Thyroid gland (tissue), 4 donors: ENCODE measurements at regions not wholly inside any gene's neighbourhood (a gene's known extent, or its start where the extent isn't known, plus 50 kb on each side); places are given as distances from the start of the nearest gene placed in this dataset.

Experiments
- DNase-seq, 2 donors: peaks; one replicate each; pipeline ENCODE4 v3.0.0-alpha.2; 2019
- H3K27ac ChIP-seq, 3 donors: fragments of 200-600 bp; sonication (generic); 1 replicate in 2 of 3; 2 replicates in 1 of 3; pipeline ENCODE4 v1.5.1; 2016 to 2019; ENCODE audit warnings: mild to moderate bottlenecking in 1 of 3, moderate library complexity in 1 of 3
- H3K27me3 ChIP-seq: fragments of 200-600 bp; sonication (generic); one replicate; pipeline ENCODE4 v1.5.1; 2019
- H3K36me3 ChIP-seq, 2 donors: fragments of 200-600 bp; sonication (generic); one replicate each; pipeline ENCODE4 v1.5.1; 2016 to 2019
- H3K4me1 ChIP-seq, 2 donors: fragments of 200-600 bp; sonication (generic); one replicate each; pipeline ENCODE4 v1.5.1; 2017 to 2019
- H3K4me3 ChIP-seq, 3 donors: fragments of 200-600 bp; sonication (generic); replicated peaks in 1 of 3; 1 replicate in 2 of 3; 2 replicates in 1 of 3; pipeline ENCODE4 v1.5.1; 2016; ENCODE audit warnings: mild to moderate bottlenecking in 1 of 3
- H3K9me3 ChIP-seq: fragments of 200-600 bp; sonication (generic); one replicate; pipeline ENCODE4 v1.5.1; 2017
- CTCF ChIP-seq, 6 experiments: fragments of 200-600 bp in 3 of 6; fragments of 450-650 bp in 3 of 6; sonication (generic) in 3 of 6; IDR thresholded peaks; one replicate each; pipeline ENCODE4 v1.5.1; 2016 to 2019; ENCODE audit warnings: antibody characterized with exemption in 6 of 6, mild to moderate bottlenecking in 2 of 6, inconsistent platforms in 1 of 6, moderate library complexity in 1 of 6
- POLR2A ChIP-seq, 2 donors: fragments of 450-650 bp; IDR thresholded peaks; one replicate each; pipeline ENCODE4 v1.6.1; 2017; ENCODE audit warnings: antibody characterized with exemption in 2 of 2, mild to moderate bottlenecking in 2 of 2, moderate library complexity in 1 of 2
- WGBS, 2 donors: methylation state at CpG; one replicate each; pipeline ENCODE4 v1.1.5; 2017; 5-methylcytosine and 5-hydroxymethylcytosine counted together
- intact Hi-C: fragments of 100-400 bp; cut with DNase I; formaldehyde crosslinking; loops from one replicate; pipeline ENCODE4 v1.15.1; 2023

GRCh38 chr7:118327174-118327573, 102.7 kb downstream of the ANKRD7 start:
- TF ChIP-seq CTCF (IDR thresholded peaks at IDR 0.05): no peak
- no peak for TF ChIP-seq POLR2A (IDR thresholded peaks at IDR 0.05)
- H3K36me3 ChIP-seq: no peaks in the 10 kb centered on the region
- WGBS, 2 donors: 72 to 73% methylated on average over 2 of the region's 2 CpGs
- DNase-seq: no peak
- no peaks in the 10 kb centered on the region for H3K4me1 ChIP-seq
- H3K4me3 ChIP-seq: no peak overlapping the region
- H3K27me3 ChIP-seq: no peaks in the 10 kb centered on the region
- intact Hi-C loops: no loop called here
- H3K27ac ChIP-seq: no peak overlapping the region
- no peaks in the 10 kb centered on the region for H3K9me3 ChIP-seq

GRCh38 chr7:118328505-118329211, 104.2 kb downstream of the ANKRD7 start:
- intact Hi-C loops: no loop called here
- Histone ChIP-seq H3K4me1 (no peaks in the 10 kb centered on the region), H3K36me3 (no peaks in the 10 kb centered on the region), H3K27ac (no peak overlapping the region), H3K9me3 (no peaks in the 10 kb centered on the region), H3K27me3 (no peaks in the 10 kb centered on the region), H3K4me3 (no peak overlapping the region)
- TF ChIP-seq POLR2A (IDR thresholded peaks at IDR 0.05) (no peak), CTCF (IDR thresholded peaks at IDR 0.05) (no peak)
- no peak for DNase-seq
- WGBS, 2 donors: 81 to 82% methylated on average over 11 of the region's 11 CpGs

- WGBS, 2 donors: 51 to 59% methylated on average over 3 of the region's 3 CpGs
- TF ChIP-seq POLR2A (IDR thresholded peaks at IDR 0.05): no peak
- no peak for TF ChIP-seq CTCF (IDR thresholded peaks at IDR 0.05)
- Histone ChIP-seq H3K27ac (no peak overlapping the region), H3K27me3 (no peaks in the 10 kb centered on the region), H3K36me3 (no peaks in the 10 kb centered on the region), H3K4me1 (no peaks in the 10 kb centered on the region), H3K4me3 (no peak overlapping the region), H3K9me3 (no peaks in the 10 kb centered on the region)
- intact Hi-C loops: no loop called here
- no peak for DNase-seq
These were observed 105.9 kb downstream of the ANKRD7 start for GRCh38 chr7:118330388-118330787.

GRCh38 chr7:118346748-118347147, 122.2 kb downstream of the ANKRD7 start:
- Histone ChIP-seq H3K27me3 (no peaks in the 10 kb centered on the region), H3K4me3 (no peak overlapping the region), H3K4me1 (no peaks in the 10 kb centered on the region), H3K9me3 (no peaks in the 10 kb centered on the region), H3K27ac (no peak overlapping the region), H3K36me3 (no peaks in the 10 kb centered on the region)
- TF ChIP-seq CTCF (IDR thresholded peaks at IDR 0.05) (no peak), POLR2A (IDR thresholded peaks at IDR 0.05) (no peak)
- intact Hi-C loops: no loop called here
- no peak for DNase-seq

- intact Hi-C loops: no loop called here
- Histone ChIP-seq H3K9me3 (no peaks in the 10 kb centered on the region), H3K27me3 (no peaks in the 10 kb centered on the region), H3K4me1 (no peaks in the 10 kb centered on the region), H3K36me3 (no peaks in the 10 kb centered on the region), H3K4me3 (no peak overlapping the region), H3K27ac (no peak overlapping the region)
- 74 to 79% methylated on average over 1 of the region's 1 CpG for WGBS, 2 donors
- no peak for DNase-seq
- no peak for TF ChIP-seq CTCF (IDR thresholded peaks at IDR 0.05)
- TF ChIP-seq POLR2A (IDR thresholded peaks at IDR 0.05): no peak
These were observed 125.1 kb downstream of the ANKRD7 start for GRCh38 chr7:118349604-118350003.
